ENCODE measurements at regions not wholly inside any gene's neighbourhood (a gene's known extent, or its start where the extent isn't known, plus 50 kb on each side); places are given as distances from the start of the nearest gene placed in this dataset.
"Not testable (repeated sequence)": the region's sequence is repeated elsewhere in the genome, so short reads cannot be mapped to it uniquely, and the experiment has no call there.

DNA sequence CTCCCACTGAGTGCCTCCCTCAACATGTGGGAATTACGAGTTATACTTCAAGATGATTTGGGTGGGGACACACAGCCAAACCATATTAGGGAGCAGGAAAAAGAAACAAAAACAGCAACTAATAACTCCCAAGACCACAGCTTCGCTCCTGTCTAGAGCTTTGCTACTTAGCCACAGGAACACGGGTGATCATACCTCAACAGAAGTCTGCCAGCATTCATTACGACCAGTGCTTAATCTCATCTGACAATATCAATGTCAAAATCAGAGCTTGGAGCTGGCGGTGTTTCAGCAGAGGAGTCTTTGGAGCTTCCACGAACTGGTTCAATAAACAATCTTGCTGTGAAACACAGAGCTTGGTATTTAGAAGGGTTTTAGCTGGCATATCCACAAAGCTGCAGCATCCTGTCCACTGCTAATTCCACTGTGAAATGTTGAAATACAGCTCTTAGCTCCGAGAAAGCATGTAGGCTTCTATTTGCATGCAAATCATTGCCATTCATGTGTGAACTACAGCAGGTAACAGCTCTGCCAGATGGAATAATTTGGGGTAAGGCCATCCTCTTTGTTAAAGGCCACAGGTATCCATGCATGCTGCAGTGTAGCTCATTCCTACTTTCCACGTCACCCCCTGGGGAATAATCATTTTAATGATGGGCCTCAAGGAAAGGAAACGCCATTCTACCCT is 128.4 kb upstream of the GOT2 start:
- no peak overlapping the region for H2AFZ ChIP-seq (ENCODE audit: low read depth, low read length)
- H3K36me3 ChIP-seq (ENCODE audit: insufficient read depth, low read length): no peaks in the 10 kb centered on the region
- no peak overlapping the region for H3K9ac ChIP-seq (ENCODE audit: low read length)
- H3K27me3 ChIP-seq (ENCODE audit: insufficient read depth, low read depth, low read length): no peaks in the 10 kb centered on the region
- H3K4me2 ChIP-seq (ENCODE audit: low read length): no peak overlapping the region
- no peaks in the 10 kb centered on the region for H4K20me1 ChIP-seq (ENCODE audit: insufficient read depth)
- no peaks in the 10 kb centered on the region for H3K9me3 ChIP-seq (ENCODE audit: low read length)
- H3K9me2 ChIP-seq (ENCODE audit: insufficient read depth, low read length): no peaks in the 10 kb centered on the region
- no peaks in the 10 kb centered on the region for H3F3A ChIP-seq (ENCODE audit: insufficient read depth, low read length, poor library complexity, severe bottlenecking)
- peak overlapping the region; percentile 26 for H3K4me3 ChIP-seq (ENCODE audit: low read length)
- no peak overlapping the region for H3K27ac ChIP-seq (ENCODE audit: low read length)
- TF ChIP-seq EP300 (conservative IDR thresholded peaks at IDR 0.05; ENCODE audit: poor library complexity, severe bottlenecking) (peak; percentile 11), EZH2 (IDR thresholded peaks at IDR 0.05; ENCODE audit: borderline replicate concordance, insufficient read depth, low read length, poor library complexity, severe bottlenecking) (no peak)
- no peaks in the 10 kb centered on the region for H3K79me2 ChIP-seq (replicated peaks; ENCODE audit: insufficient read depth, low read length)

DNA sequence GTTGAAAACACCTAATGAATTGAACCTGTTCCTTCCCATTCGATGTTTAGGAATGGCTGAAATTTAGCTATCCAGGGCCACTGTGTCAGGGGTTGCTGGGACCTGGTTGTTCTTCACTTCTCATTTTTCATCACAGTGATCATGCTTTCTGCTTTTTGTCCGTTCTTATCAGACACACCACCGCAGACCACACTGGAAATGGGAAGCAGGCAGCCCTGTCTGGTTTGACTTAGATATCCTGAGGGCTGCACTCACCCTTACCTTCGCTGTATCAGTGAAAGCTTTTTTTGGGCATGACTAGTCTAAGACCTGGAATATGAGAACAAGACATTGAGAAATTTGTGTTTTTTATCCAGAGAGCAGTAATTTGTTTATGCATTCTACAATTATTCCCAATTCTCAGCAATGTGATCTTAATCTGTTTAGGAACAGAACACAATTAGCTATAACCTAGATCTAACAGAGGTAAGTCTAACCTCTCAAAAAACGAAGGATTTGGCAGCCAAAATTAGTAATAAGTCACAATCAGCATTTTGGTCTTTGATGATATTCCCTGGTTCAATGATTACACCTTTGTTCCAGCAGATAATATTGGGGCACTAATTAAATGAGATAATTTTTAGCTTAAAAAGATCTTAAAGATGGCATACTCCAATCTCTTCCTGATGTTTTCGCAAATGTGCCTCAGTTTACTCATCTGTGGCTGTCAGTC is 126.0 kb upstream of the GOT2 start:
- no peaks in the 10 kb centered on the region for H3F3A ChIP-seq (ENCODE audit: insufficient read depth, low read length, poor library complexity, severe bottlenecking)

DNA sequence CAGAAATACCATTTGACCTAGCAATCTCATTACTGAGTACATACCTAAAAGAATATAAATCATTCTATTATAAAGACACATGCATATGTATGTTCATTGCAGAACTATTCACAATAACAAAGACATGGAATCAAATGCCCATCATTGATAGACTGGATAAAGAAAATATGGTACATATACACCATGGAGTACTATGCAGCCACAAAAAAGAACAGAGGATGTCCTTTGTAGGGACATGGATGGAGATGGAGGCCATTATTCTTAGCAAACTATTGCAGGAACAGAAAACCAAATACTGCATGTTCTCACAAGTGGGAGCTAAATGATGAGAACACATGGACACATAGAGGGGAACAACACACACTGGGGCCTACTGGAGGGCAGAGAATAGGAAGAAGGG is 124.5 kb upstream of the GOT2 start:
- H3K27me3 ChIP-seq (ENCODE audit: insufficient read depth, low read depth, low read length); H3K9me2 ChIP-seq (ENCODE audit: insufficient read depth, low read length); H3K4me2 ChIP-seq (ENCODE audit: low read length); H3K9me3 ChIP-seq (ENCODE audit: low read length); H3K27ac ChIP-seq (ENCODE audit: low read length); H2AFZ ChIP-seq (ENCODE audit: low read depth, low read length); H3K9ac ChIP-seq (ENCODE audit: low read length); H3K79me2 ChIP-seq (replicated peaks; ENCODE audit: insufficient read depth, low read length); H4K20me1 ChIP-seq (ENCODE audit: insufficient read depth); H3K36me3 ChIP-seq (ENCODE audit: insufficient read depth, low read length); H3K4me3 ChIP-seq (ENCODE audit: low read length); H3F3A ChIP-seq (ENCODE audit: insufficient read depth, low read length, poor library complexity, severe bottlenecking): not testable (repeated sequence)

More for the DNA sequence above, 126.0 kb upstream of the GOT2 start:
- Histone ChIP-seq H3K4me2 (ENCODE audit: low read length) (no peak overlapping the region), H3K36me3 (ENCODE audit: insufficient read depth, low read length) (no peaks in the 10 kb centered on the region), H3K9me3 (ENCODE audit: low read length) (no peaks in the 10 kb centered on the region), H2AFZ (ENCODE audit: low read depth, low read length) (no peak overlapping the region), H3K9ac (ENCODE audit: low read length) (no peak overlapping the region), H3K4me3 (ENCODE audit: low read length) (no peak overlapping the region), H4K20me1 (ENCODE audit: insufficient read depth) (no peaks in the 10 kb centered on the region), H3K79me2 (replicated peaks; ENCODE audit: insufficient read depth, low read length) (no peaks in the 10 kb centered on the region), H3K27ac (ENCODE audit: low read length) (no peak overlapping the region), H3K9me2 (ENCODE audit: insufficient read depth, low read length) (no peaks in the 10 kb centered on the region), H3K27me3 (ENCODE audit: insufficient read depth, low read depth, low read length) (no peaks in the 10 kb centered on the region)
- no peak for TF ChIP-seq RAD21 (conservative IDR thresholded peaks at IDR 0.05)

DNA sequence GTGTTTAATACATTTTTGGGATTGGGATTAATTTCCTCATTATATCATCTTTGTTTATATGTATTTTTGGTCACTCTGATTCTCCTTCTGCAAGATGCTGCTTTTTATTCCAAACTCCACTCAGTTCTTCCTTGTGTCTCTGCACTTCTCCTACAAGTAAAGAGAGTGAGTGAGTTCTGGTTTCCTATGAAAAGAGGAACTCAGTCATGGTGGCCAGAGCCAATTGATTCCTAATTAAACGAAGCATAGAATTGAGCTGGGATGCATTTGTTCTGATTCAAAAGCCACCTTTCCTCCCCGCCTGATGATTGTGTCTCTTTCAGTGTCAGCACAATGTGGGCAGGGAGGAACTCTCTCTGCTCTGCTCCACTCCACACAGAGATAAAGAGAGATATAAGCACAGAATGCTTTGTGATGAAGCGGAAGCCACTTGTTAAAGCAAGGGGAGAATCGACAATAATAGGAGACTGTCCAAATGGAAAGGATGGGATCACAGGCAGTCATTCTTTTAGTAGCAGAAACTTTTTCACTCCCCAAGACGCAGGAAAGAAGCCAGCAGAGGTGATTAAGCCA is 121.3 kb upstream of the GOT2 start:
- Histone ChIP-seq H3F3A (ENCODE audit: insufficient read depth, low read length, poor library complexity, severe bottlenecking) (no peaks in the 10 kb centered on the region), H3K4me2 (ENCODE audit: low read length) (no peak overlapping the region), H4K20me1 (ENCODE audit: insufficient read depth) (no peaks in the 10 kb centered on the region), H3K4me3 (ENCODE audit: low read length) (no peak overlapping the region), H3K27ac (ENCODE audit: low read length) (no peak overlapping the region), H2AFZ (ENCODE audit: low read depth, low read length) (no peak overlapping the region), H3K36me3 (ENCODE audit: insufficient read depth, low read length) (no peaks in the 10 kb centered on the region), H3K9ac (ENCODE audit: low read length) (no peak overlapping the region), H3K79me2 (replicated peaks; ENCODE audit: insufficient read depth, low read length) (no peaks in the 10 kb centered on the region), H3K27me3 (ENCODE audit: insufficient read depth, low read depth, low read length) (no peaks in the 10 kb centered on the region), H3K9me2 (ENCODE audit: insufficient read depth, low read length) (no peaks in the 10 kb centered on the region), H3K9me3 (ENCODE audit: low read length) (no peaks in the 10 kb centered on the region)
- TF ChIP-seq SMC3 (conservative IDR thresholded peaks at IDR 0.05; ENCODE audit: poor library complexity): no peak
- TF ChIP-seq POLR2AphosphoS5 (IDR thresholded peaks at IDR 0.05): no peak
- TF ChIP-seq, protein P1, sequence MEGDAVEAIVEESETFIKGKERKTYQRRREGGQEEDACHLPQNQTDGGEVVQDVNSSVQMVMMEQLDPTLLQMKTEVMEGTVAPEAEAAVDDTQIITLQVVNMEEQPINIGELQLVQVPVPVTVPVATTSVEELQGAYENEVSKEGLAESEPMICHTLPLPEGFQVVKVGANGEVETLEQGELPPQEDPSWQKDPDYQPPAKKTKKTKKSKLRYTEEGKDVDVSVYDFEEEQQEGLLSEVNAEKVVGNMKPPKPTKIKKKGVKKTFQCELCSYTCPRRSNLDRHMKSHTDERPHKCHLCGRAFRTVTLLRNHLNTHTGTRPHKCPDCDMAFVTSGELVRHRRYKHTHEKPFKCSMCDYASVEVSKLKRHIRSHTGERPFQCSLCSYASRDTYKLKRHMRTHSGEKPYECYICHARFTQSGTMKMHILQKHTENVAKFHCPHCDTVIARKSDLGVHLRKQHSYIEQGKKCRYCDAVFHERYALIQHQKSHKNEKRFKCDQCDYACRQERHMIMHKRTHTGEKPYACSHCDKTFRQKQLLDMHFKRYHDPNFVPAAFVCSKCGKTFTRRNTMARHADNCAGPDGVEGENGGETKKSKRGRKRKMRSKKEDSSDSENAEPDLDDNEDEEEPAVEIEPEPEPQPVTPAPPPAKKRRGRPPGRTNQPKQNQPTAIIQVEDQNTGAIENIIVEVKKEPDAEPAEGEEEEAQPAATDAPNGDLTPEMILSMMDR (IDR thresholded peaks at IDR 0.05; ENCODE audit: poor library complexity, severe bottlenecking): no peak

All from neural cell (in vitro differentiated cells).